Spleen (tissue), 7 donors: ENCODE measurements at regions not wholly inside any gene's neighbourhood (a gene's known extent, or its start where the extent isn't known, plus 50 kb on each side); places are given as distances from the start of the nearest gene placed in this dataset.

Experiments used
- POLR2A ChIP-seq, 3 donors: fragments of 450-650 bp; IDR thresholded peaks; one replicate each; pipeline ENCODE4 v1.5.1; 2017; ENCODE audit warnings: antibody characterized with exemption in 3 of 3, mild to moderate bottlenecking in 1 of 3
- TF ChIP-seq, protein P1 (sequence below), 11 experiments: fragments of 200-600 bp in 7 of 11; fragments of 450-650 bp in 4 of 11; sonication (generic) in 4 of 11; IDR thresholded peaks in 8 of 11; conservative IDR thresholded peaks in 3 of 11; 1 replicate in 7 of 11; 2 replicates in 4 of 11; pipeline versions ENCODE4 v1.4.0 to v1.8.0; 2016 to 2021; ENCODE audit warnings: antibody characterized with exemption in 11 of 11, inconsistent platforms in 4 of 11, mild to moderate bottlenecking in 1 of 11
- donor health status: DM: no; HTN: no; CAD: no; lungs with moderate emphysema.
- donor health status: DM: no; HTN: no; CAD: no.
- donor health status: DM: no; HTN: no; CAD: no.

DNA sequence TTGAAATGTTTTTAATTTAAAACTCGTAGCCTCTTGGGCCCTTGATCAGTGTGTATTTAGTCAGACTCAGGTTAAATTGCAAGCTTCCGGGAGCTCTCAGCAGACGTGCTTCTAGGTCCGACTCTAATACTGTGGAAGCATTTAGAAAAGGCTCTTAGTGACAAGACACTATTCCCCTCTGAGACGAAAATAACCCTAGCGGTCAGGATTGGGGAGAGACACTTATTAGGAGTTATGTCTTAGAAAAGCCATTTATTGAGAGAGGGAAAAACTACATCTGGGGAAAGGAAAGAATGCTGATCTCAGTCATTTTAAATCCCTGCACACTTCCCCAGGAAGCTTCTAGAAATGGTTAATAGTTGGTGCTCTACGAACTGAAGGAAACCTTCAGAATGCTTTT lies 110.5 kb upstream of the NCK2 start:
- TF ChIP-seq, protein P1, sequence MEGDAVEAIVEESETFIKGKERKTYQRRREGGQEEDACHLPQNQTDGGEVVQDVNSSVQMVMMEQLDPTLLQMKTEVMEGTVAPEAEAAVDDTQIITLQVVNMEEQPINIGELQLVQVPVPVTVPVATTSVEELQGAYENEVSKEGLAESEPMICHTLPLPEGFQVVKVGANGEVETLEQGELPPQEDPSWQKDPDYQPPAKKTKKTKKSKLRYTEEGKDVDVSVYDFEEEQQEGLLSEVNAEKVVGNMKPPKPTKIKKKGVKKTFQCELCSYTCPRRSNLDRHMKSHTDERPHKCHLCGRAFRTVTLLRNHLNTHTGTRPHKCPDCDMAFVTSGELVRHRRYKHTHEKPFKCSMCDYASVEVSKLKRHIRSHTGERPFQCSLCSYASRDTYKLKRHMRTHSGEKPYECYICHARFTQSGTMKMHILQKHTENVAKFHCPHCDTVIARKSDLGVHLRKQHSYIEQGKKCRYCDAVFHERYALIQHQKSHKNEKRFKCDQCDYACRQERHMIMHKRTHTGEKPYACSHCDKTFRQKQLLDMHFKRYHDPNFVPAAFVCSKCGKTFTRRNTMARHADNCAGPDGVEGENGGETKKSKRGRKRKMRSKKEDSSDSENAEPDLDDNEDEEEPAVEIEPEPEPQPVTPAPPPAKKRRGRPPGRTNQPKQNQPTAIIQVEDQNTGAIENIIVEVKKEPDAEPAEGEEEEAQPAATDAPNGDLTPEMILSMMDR (IDR thresholded peaks at IDR 0.05 in 8 of 11, conservative IDR thresholded peaks at IDR 0.05 in 3 of 11) = no peak
- TF ChIP-seq POLR2A (IDR thresholded peaks at IDR 0.05) = no peak
